CD4-positive, alpha-beta T cell (primary cell): ENCODE measurements at regions not wholly inside any gene's neighbourhood (a gene's known extent, or its start where the extent isn't known, plus 50 kb on each side); places are given as distances from the start of the nearest gene placed in this dataset.

ENCODE experiments used
- ATAC-seq: fragments of 200-7000 bp; cut with Tn5 transposase; one replicate; pipeline ENCODE4 v1.10.0; 2022; ENCODE audit warnings: mild to moderate bottlenecking; ENCODE audit not compliant: poor library complexity
- CTCF ChIA-PET: fragments of 350-600 bp; sonication (Branson Sonifier 250); formaldehyde crosslinking; loops from one replicate; lab custom pipeline; 2021; ENCODE audit warnings: antibody characterized with exemption, inconsistent platforms; lab: Charles Lee
- POLR2A ChIA-PET: fragments of 350-600 bp; sonication (Branson Sonifier 250); formaldehyde crosslinking; loops from one replicate; lab custom pipeline; 2021; ENCODE audit warnings: antibody characterized with exemption, inconsistent platforms; lab: Charles Lee
- DNase-seq, 14 experiments: peaks; one replicate each; pipeline ENCODE4 v3.0.0-alpha.2; 2013 to 2020; ENCODE audit warnings: mixed read lengths in 2 of 14
- H3K27ac ChIP-seq, 2 donors: one replicate each; pipeline versions ENCODE4 v1.5.1 to v1.7.0; 2013; ENCODE audit warnings: low read length in 2 of 2, low read depth in 1 of 2, mild to moderate bottlenecking in 1 of 2
- H3K27me3 ChIP-seq, 2 experiments: 1 replicate in 1 of 2; 2 replicates in 1 of 2; pipeline versions ENCODE4 v1.6.1 to v1.7.0; 2013; ENCODE audit warnings: low read length in 2 of 2, control low read depth in 1 of 2, mild to moderate bottlenecking in 1 of 2, moderate library complexity in 1 of 2; ENCODE audit not compliant: insufficient read depth in 2 of 2, control insufficient read depth in 1 of 2
- H3K36me3 ChIP-seq: one replicate; pipeline ENCODE4 v1.6.1; 2013; ENCODE audit warnings: low read length, control low read depth; ENCODE audit not compliant: insufficient read depth
- H3K4me1 ChIP-seq: one replicate; pipeline ENCODE4 v1.6.1; 2013; ENCODE audit warnings: low read length, control low read depth; ENCODE audit not compliant: insufficient read depth
- H3K4me3 ChIP-seq: one replicate; pipeline ENCODE4 v1.5.1; 2013; ENCODE audit warnings: mild to moderate bottlenecking, low read length, moderate library complexity
- H3K9me3 ChIP-seq, 2 experiments: 1 replicate in 1 of 2; 2 replicates in 1 of 2; pipeline versions ENCODE4 v1.6.1 to v1.7.0; 2013; ENCODE audit warnings: low read length in 2 of 2, mild to moderate bottlenecking in 2 of 2, control low read depth in 1 of 2, moderate library complexity in 1 of 2; ENCODE audit not compliant: control insufficient read depth in 1 of 2, insufficient read depth in 1 of 2
- H3K27ac Mint-ChIP-seq: one replicate; pipeline ENCODE4 v1.8.0; 2020; ENCODE audit warnings: mixed read lengths
- H3K27me3 Mint-ChIP-seq: one replicate; pipeline ENCODE4 v1.8.0; 2021; ENCODE audit warnings: mixed read lengths
- H3K36me3 Mint-ChIP-seq: one replicate; pipeline ENCODE4 v1.8.0; 2021; ENCODE audit warnings: low read depth, mixed read lengths
- H3K4me1 Mint-ChIP-seq: one replicate; pipeline ENCODE4 v1.8.0; 2021; ENCODE audit warnings: low read depth, mixed read lengths
- H3K4me3 Mint-ChIP-seq: one replicate; pipeline ENCODE4 v1.8.0; 2020; ENCODE audit warnings: mild to moderate bottlenecking, mixed read lengths
- H3K9me3 Mint-ChIP-seq: one replicate; pipeline ENCODE4 v1.8.0; 2020; ENCODE audit warnings: mixed read lengths
- CTCF ChIP-seq: fragments of 200-600 bp; IDR thresholded peaks from one replicate; pipeline ENCODE4 v1.8.0; 2022; ENCODE audit warnings: antibody characterized with exemption, mild to moderate bottlenecking
- intact Hi-C, 2 experiments: fragments of 100-400 bp; cut with DNase I in 1 of 2; cut with micrococcal nuclease in 1 of 2; formaldehyde crosslinking; loops; one replicate each; pipeline versions ENCODE4 v1.15.1 to v1.9.0; 2023 to 2025; cut with DNase I, micrococcal nuclease

DNA sequence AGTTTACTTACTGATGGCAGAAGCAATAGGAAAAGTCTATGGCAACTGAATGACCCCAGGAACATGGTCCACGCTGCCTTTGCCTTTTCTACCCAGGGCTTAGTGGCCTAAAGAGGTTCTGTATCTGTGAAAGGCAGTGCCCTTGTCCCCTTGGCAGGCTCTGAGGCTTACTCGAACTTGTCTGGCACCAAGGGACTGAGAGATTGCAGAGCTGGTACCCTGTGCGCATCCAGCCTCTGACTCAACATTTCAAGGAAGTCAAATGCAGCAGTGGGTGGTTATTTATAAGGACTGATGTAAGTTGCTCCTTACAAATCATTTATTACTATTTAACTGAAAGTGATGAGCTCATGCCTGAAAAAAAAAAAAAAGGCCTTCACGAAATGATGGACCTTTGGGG, 299.9 kb upstream of the MYOCD start:
- no peaks in the 10 kb centered on the region for H3K27me3 Mint-ChIP-seq
- H3K9me3 ChIP-seq, result peaks cover 0 to 3% of the 10 kb centered on the region in 2 experiments
- no peak overlapping the region for H3K27ac ChIP-seq
- no peak overlapping the region for H3K4me3 ChIP-seq
- no peaks in the 10 kb centered on the region for H3K4me1 Mint-ChIP-seq
- intact Hi-C loops, result no loop called here
- POLR2A ChIA-PET, result no interaction called here
- H3K4me1 ChIP-seq, result no peaks in the 10 kb centered on the region
- ATAC-seq (no peak), DNase-seq (no peak)
- no peak for TF ChIP-seq CTCF
- H3K27me3 ChIP-seq, result no peaks in the 10 kb centered on the region
- CTCF ChIA-PET, result no interaction called here
- H3K27ac Mint-ChIP-seq, result no peak overlapping the region
- no peak overlapping the region for H3K4me3 Mint-ChIP-seq
- peaks cover 20% of the 10 kb centered on the region for H3K9me3 Mint-ChIP-seq
- no peaks in the 10 kb centered on the region for H3K36me3 ChIP-seq
- H3K36me3 Mint-ChIP-seq, result no peaks in the 10 kb centered on the region

GRCh38 chr17:12369065-12369464, 296.6 kb upstream of the MYOCD start:
- intact Hi-C loops, result no loop called here
- Histone ChIP-seq H3K27me3 (no peaks in the 10 kb centered on the region), H3K4me3 (no peak overlapping the region), H3K36me3 (no peaks in the 10 kb centered on the region), H3K4me1 (no peaks in the 10 kb centered on the region), H3K27ac (no peak overlapping the region), H3K9me3 (peaks cover 0 to 1% of the 10 kb centered on the region in 2 experiments)
- no peak for ATAC-seq
- ChIA-PET CTCF (no interaction called here), POLR2A (no interaction called here)
- Mint-ChIP-seq H3K36me3 (no peaks in the 10 kb centered on the region), H3K4me3 (no peak overlapping the region), H3K4me1 (no peaks in the 10 kb centered on the region), H3K27ac (no peak overlapping the region), H3K27me3 (no peaks in the 10 kb centered on the region), H3K9me3 (peaks cover 25% of the 10 kb centered on the region)
- DNase-seq, result no peak
- TF ChIP-seq CTCF, result no peak

GRCh38 chr17:12376276-12376675, 289.4 kb upstream of the MYOCD start:
- Mint-ChIP-seq H3K9me3 (peaks cover 13% of the 10 kb centered on the region), H3K36me3 (no peaks in the 10 kb centered on the region), H3K4me1 (no peaks in the 10 kb centered on the region), H3K27ac (no peak overlapping the region), H3K27me3 (no peaks in the 10 kb centered on the region), H3K4me3 (no peak overlapping the region)
- no peaks in the 10 kb centered on the region for H3K36me3 ChIP-seq
- no peak overlapping the region for H3K27ac ChIP-seq
- no peaks in the 10 kb centered on the region for H3K27me3 ChIP-seq
- ChIA-PET CTCF (no interaction called here), POLR2A (no interaction called here)
- ATAC-seq, result no peak
- no peak overlapping the region for H3K4me3 ChIP-seq
- H3K4me1 ChIP-seq, result no peaks in the 10 kb centered on the region
- intact Hi-C loops, result no loop called here
- no peak for DNase-seq
- no peak for TF ChIP-seq CTCF
- H3K9me3 ChIP-seq, result peaks cover 0 to 12% of the 10 kb centered on the region in 2 experiments
